NCI-H1694 treated with DMSO at 0.1 percent for 48 hours (cell line): ENCODE measurements at regions not wholly inside any gene's neighbourhood (a gene's known extent, or its start where the extent isn't known, plus 50 kb on each side); places are given as distances from the start of the nearest gene placed in this dataset.

Source experiments
- DNase-seq: peaks from one replicate; lab custom pipeline; 2025; lab: John Stamatoyannopoulos, UW

DNA sequence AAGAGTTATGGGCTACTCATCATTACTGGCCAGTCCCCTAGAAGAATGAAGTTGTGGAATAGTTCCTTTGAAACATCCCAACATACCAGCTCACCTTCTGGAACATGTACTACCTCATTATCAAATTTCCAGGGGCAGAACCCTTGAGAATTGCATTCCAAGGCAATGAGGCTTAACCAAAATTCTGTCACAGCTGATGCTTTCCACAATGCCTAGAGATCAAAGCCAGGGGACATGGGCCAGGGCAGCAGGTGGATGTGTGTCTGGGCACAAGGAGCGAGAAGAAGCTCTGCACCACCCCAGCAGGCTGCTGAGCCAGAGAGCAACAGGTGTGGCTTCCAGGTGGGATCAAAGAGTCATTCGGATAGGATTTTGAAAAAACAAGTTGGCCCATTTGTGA is 362.1 kb downstream of the EFNB2 start:
- DNase-seq: no peak

DNA sequence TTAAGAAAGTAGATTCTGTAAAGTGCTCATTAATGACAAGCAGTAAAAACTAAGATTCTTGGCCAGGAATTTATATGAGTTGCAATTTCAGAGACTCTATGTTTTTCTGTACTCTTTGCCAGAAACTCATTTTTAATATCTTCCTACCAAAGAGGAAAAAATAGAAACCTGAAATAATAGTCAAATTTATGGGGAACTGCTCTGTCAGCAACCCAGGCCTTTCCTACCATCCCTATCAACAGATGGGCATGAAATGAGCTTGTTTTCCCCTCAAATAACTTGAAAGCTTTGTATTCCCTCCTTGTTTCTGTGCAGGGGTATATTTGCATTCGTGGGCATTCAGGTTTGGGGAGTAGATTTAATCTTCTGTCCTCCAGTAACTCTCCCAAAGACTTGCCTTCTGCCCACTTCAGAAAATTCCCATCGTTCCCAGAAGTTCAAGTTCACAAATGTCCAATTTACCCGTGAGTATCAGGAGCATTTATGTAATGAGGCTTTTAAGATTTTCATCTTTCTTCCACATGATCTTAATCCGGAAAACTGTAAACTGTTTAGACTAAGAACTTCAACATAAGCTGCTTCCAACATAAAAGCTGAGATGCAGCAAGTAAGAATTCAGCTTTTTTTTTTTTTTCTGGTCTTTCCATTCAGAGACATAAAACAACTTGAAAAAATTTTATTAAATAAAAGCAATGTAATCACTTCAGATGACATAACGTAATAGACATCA is 363.1 kb downstream of the EFNB2 start:
- DNase-seq: no peak

DNA sequence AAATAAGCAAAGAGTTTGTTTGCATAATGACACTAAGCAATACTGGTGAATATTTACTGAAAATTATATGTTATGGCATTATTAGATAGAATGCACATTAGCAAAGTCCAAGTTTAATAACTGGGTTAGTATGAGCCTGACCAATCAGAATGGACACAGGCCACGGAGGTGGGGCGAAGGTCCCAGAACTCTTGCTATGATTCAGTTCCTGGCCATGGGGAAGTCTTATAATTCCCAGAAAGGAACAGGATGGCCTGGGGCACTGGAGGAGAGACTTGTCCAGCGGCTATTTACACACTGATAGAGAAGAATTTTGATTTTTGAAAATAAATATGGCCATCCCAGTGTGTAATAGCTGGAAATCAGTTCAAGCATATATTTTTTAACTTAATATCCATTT is 372.0 kb downstream of the EFNB2 start:
- no peak for DNase-seq

DNA sequence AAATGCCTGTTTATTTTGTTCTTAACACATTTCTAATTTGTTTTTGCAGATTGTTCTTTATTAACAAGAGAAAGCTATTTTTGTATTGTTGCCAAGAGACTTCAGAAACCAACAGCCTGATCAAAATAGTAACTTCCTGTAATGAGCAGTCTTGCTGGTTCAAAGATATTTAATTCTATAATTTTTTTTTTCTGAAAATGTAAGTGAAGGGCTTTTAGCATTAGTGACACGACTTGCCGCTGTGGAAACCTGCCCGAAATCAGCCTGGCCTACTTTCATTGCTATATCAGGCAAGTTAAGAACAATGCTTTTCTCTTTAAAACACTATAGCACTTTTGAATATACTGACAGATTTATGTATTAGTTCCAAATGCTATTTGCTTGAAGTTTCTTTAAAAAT is 374.3 kb downstream of the EFNB2 start:
- DNase-seq: no peak

DNA sequence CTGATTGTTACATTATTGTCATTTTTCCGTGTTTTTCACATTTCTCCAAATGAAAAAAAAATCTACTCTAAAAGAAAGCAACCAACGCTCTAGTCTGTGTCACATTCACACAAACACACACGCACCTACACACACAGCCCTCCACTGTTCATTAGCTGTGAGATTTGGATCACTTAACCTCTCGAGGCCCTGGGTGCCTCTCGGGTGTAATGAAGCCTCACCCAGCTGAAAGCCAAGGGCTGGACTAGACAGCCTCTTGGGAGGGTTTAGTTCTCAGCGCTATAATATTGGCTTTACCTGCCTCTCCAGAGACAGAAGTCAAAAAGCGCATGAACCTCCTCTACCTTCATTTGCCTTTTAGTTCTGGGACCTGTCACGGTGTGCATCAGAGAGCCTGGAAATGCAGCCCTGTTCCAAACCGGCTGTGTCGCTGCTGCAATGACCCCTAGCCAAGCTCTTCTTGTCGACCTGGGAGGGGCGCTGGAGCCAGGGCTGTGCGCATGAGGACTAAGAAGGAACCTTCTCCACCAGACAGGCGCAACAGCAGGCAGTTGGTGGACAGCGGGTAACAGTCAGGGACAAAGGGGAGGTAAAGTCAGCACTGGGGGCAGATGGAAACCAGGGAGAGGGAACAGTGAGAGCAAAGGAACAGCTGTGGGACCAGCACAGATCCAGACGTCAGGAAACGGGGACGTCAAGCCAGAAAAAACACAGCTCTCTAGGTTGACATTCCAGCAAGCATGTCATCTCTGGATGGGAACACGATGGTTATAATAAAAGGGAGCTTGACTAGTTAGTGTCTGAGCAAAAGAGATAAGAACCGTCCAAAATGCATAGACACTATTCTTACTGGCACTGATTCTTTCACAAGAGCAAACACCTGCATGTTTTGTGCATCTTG is 375.9 kb downstream of the EFNB2 start:
- no peak for DNase-seq

DNA sequence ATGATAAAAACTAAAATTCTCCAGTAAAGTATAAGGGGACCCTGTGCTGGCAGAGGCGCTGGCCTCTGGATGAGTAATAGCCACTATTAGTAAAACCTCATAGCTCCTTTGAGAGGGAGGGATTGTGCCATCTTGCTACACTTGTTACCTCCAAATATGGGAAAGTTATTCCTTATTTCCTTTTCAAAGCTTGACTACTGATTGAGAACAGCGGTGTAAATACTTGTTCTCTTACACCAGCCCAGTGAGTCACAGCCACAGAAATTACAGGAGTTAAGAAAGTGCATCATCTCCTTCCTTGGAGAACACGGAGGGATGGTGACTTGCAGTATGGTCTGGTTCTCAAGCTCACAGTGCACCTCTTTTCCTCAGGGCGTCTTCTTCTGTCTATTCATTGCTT is 379.0 kb downstream of the EFNB2 start:
- DNase-seq: no peak

DNA sequence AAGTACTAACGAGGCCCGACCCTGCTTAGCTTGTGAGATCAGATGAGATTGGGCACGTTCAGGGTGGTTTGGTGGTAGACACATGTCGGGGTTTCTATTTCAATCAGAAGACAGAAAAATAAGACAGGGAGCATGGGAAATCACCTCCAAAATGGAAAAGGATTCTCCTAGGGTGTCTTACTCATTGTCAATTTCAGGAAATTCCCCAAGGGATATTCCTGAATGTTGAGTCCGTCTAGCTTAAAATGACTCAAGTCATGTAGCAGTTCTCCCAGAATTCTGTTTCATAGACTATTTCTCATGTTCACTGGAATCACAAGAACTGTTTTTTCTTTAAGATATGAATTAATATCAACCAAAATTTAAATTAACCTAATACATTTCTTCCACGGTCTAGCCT is 380.1 kb downstream of the EFNB2 start:
- DNase-seq: no peak

DNA sequence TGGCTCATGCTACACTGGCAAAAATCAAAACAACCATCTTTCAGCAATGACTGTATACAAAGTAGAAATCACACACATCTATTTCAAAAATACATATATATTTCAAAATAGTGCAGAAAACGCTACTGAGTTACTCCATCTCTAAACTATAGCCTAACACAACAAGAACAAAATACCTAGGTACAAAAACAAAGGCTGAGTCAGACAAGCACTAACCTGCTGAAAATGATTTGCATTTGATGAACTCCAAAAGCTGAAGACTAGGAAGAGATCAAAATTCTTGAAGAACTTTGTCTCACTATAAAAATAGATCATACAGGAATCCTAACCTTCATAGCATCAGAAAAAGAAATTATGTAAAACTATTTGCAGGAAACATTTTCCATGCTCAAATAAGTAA is 381.6 kb downstream of the EFNB2 start:
- no peak for DNase-seq

DNA sequence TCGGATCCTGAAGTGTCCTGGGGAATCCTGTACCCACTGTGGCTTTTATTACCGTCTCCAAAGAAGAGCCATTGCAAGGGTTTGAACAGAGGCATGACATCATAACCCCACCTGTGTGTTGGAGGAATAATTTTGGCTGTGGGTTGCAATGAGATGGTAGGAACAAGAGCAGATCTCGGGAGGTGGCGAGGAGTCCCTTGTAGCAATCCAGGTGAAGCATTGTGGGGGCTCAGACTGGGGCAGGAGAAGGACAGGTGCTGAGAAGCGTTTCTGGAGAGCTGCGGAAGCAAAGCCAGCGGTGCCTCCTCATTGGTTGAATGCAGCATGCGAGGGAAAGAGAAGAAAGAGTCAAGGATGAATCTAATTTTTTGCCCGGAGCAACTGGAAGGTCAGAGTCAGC is 382.4 kb downstream of the EFNB2 start:
- no peak for DNase-seq

DNA sequence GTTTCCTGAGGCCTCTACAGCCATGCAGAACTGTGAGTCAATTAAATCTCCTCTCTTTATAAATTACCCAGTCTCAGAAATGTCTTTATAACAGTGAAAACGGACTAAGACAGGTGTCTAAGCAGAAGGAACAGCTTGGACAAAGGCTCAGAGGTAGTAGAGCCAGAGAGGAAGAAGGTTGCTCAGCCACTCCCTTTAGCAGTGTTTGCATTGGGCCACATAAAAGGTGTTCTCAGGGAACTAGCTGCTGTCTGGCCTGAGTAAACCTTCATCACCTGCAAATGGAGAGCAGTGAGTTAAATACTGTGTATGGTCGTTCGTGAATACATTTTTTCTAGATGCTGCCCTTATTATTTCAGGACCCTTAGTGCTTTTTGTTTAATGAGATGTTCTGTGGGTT is 383.4 kb downstream of the EFNB2 start:
- no peak for DNase-seq

DNA sequence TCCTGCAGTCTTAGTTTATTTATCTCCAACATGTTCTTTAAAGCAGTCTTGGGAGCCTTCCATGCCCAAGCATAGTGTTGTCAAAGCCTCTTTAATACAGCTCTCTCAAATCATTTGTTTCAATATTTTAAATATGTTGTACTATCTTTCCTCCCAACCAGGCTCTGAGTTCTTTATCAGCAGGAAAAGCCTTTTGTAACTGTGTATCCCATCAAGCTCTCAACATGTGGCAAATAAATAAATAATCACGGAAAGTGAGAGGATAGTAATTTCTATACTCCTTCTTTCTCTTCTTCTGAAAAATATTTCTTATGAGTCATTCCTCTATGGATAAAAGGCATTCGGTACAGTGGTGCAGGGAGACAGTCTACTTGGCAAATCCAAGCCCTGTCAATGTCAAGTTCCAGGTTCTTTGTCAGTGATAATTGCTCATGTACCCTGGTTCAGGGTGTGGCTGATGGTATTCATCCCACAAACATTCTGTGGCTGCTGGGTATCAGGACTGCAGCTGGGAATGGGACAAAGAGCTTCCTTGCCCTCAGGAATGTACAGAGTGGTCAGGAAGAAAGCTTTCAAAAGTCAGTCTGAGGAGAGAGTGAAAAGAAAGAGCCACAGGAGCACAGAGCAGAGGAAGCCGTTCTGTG is 384.3 kb downstream of the EFNB2 start:
- DNase-seq: no peak

DNA sequence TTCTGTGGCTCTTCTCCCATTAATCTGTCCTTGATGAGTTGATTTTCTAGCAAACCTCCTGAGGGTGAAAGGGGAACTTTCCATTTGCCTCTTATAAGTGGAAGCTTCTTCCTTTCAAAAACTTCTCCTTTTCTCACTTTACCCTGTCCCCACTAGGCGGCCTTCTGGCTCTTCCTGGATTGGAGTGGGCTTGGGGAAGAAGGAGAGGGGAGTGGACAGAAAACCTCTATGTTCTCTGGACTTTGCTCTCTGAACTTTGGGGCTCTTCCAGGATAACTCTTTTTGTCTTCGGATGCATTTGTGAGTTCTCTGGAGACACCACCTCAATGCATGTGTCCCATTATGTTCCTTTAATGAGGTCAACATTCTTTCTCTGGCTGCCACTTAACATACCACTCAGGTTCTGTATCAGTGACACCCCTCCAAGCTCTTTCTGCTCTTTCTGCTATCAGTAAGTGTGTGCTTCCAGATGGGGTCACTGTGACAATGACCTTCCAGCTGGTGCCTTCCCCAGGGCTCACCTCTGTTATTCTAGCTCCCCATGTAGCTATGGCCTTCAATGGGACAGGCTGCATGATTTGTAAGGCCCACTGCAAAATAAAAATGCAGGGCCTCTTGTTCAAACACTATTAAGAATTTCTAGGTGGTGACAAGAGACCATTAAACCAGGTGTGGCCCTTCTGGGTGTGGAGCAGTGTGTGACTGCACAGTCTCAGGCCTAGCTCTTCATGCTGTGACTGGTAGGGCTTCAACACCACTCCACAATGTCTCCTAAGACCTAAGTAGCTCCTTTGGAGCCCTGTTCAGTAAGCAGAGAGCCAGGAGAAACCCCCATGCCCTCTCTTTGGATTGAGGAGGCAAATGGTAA is 389.2 kb downstream of the EFNB2 start:
- no peak for DNase-seq

DNA sequence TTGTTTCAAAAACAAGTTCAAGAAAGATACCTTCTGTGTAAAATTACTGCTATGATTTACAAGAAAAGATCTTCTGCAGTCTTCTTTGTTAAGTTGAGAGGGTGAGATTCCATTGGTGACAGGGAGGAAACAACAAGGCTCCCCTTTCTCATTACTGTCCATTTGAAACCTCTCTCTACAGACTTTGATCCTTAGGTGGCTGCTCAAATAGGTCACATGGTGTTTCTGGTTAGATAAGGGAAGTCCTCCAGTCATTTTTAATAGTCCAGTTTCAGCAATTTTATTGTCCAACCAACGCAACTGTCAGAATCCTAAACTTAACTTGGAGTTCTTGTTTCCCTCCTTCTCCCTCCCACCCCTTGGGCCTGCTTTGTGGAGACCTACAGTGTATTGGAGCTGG is 390.4 kb downstream of the EFNB2 start:
- no peak for DNase-seq

DNA sequence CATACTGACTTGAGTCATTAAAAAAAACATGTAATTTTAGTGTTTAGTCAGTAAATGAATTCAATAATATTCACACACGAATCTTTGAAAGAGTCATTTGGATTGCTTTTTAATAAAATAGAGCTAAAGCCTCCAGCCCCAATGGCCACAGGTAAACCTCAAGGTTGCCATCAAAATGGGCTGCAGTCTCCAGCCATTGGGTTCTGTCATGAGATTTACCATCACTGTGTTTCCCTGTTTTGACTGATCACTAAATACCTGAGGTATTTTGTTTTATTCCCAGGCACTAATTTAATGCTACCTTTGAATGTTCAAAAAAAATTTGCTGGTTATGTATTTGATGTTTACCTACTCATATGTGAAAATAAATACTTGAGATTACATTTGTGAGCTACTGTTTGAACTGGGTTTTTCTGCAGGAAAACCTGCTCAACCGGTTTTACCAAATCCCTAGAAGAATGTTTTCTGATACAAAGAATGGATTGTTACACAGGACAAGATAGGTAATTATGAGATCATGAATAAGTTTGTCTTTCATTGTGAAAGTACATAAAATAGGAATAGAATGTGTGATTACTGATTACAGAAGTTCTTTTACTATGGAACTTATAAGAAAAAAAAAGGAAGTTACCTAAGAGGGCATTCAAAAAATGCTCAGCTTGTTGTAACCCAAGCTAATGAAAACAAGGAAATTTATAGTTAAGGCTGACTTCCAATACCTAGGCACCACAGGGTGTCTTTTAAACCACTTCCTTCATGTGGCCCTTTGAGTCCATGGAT is 391.3 kb downstream of the EFNB2 start:
- no peak for DNase-seq

DNA sequence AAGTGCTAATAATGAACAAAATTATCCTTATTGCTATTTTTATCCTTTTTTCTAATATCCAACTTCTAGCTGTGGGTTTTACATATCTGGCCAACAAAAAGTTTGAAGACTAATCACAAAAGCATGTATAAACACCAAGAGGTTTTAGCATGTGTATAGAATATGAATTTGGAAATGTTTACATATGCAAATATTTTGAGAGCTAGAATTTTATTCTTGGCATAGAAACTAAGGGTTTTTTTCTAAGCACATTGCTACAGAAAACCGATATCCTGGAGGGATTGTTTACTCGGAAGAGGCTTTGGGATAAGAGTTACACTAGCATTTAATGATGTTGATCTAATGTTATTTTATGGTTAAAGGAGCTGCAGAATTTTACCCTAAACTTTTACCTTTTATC is 392.1 kb downstream of the EFNB2 start:
- no peak for DNase-seq

DNA sequence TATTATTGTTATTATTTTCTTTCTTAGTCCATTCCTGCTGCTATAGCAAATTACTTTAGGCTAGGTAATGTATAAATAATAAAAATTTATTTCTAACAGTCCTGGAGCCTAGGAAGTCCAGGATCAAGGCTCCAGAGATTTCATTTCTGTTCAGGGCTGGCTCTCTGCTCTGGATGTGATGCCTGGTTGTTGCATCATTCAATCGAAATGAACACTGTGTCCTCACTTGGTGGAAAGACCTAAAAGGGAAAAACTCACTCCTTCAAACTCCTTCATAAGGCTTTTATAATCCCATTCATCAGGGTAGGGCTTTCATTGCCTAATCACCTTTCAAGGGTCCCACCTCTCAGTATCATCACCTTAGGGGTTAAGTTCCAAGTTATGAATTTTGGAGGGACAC is 395.0 kb downstream of the EFNB2 start:
- no peak for DNase-seq

DNA sequence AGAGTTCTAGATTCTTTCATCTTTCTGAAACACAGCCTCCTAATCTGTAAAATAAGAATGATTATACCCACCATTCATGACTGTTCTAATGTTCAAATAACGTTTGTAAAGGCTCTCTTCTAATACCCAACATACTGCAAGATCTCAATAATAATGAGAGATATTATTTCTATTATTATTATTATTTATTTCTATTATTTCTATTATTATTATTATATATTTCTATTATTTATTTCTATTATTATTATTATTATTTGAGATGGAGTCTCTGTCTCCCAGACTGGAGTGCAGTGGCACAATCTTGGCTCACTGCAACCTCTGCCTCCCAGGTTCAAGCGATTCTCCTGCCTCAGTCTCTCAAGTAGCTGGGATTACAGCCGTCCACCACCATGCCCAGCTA is 395.5 kb downstream of the EFNB2 start:
- DNase-seq: no peak

DNA sequence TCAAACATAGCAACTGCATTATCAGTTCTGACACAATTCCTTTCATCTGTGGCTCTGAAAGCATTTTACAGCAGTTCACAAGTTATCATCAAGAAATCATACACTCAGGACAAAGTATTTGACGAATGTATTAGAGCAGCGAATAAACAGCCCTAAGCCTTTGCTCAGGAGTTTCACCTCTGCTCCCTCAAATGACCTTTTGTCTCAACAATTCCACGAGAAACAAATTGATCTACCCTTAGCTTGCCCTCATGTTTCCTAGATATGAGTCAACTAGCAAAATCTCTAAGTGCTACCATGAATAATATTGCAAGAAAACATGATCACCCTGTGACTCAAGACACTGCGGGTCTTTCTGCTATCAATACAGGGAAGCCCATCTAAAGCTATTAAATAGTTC is 396.1 kb downstream of the EFNB2 start:
- no peak for DNase-seq

DNA sequence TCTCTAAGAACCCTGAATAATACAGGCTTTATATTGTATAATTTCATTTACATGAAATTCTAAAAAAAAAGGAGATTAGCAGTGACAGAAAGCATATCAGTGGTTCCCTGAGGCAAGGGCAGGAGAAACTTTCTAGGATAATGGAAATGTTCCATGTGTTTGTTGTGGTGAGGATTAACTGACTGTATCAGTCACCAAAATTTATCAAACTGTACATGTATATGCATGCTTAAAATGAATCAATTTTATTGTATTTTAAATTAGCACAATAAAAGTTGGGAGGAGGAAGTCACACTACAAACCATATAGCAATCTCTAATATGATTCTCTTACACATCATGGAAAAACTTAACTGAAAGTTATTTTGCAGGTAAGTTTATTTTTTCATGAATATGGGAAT is 396.8 kb downstream of the EFNB2 start:
- no peak for DNase-seq

DNA sequence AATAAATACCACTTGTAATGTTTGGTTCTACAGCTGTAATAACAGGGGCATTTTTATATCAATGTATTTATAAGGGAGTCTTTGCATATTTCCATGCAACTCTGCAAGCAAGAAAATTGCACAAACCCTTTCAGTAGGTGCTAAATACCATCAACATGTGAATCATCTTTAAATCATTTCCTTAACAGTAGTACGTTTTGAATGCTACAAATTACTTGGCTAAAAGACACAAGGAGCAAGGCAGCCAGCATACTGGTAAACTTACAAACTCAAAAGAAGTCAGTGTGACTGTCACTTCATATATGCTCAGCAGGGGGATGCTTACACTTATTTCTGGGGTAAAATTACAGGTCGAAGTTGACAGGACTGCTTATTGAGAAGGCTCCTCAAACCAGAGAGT is 402.4 kb downstream of the EFNB2 start:
- no peak for DNase-seq

DNA sequence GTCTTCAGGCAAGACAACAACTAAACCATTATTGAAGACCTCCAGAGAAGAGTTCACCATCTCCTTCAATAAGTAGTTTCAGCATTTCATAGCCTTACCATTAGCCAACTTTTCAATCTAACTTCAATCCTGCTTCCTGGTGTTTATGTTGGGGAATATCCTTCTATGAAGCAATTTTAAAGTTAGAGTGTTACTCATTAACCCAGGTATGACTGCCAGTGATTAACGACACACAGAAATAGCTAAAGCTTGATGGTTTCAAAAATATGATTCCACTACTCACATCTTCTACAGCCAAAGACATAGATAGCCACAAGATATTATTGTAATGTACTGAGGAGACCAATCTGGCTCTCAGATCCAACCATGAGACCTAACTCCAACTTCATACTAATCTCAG is 403.2 kb downstream of the EFNB2 start:
- no peak for DNase-seq
